ENCODE measurements at regions not wholly inside any gene's neighbourhood (a gene's known extent, or its start where the extent isn't known, plus 50 kb on each side); places are given as distances from the start of the nearest gene placed in this dataset.

GRCh38 chr2:226143091-226143490 is 656.5 kb downstream of the IRS1 start:
- TF ChIP-seq POLR2AphosphoS5 (IDR thresholded peaks at IDR 0.05; ENCODE audit: low read depth, low read length) (no peak), CTCF (IDR thresholded peaks at IDR 0.05) (no peak)

Measured in Panc1 (cell line).